ENCODE measurements at regions not wholly inside any gene's neighbourhood (a gene's known extent, or its start where the extent isn't known, plus 50 kb on each side); places are given as distances from the start of the nearest gene placed in this dataset.
A peak's percentile ranks its signal among the peaks of the same experiment; 100 is the strongest.

DNA sequence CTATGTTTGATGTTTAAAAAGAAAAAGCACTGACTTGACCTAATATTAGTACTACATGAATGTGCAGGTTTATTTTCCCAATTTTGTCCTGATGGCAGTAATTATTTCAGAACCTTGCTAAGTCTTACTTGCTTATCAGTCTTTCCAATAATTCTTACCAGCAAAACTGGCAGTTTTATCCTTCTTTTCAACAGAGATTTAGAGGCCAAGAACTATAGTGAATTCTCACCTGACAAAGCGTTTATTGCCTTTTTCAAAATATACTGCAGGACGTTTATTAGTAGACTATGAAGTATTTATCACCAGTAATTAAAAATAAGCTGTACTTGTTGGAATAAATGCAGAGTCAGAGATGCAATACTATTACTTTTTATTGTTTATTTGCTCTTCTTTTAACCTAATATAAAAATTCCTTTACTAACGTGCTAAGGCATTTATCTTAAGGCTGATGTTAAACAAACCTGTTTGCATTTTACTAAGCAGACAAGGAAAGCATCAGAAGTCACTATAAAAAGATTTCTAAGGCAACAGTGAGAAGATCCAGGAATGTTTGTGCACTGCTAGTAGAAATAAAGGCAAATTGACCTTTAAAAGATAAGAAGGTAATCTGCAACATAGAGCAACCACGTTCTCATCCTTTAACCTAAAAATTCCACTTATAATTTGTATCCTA, 80.3 kb upstream of the NOCT start:
- DNase-seq (ENCODE audit: low read depth, low spot score): no peak
- no peak overlapping the region for H3K4me3 ChIP-seq (ENCODE audit: low read length)

DNA sequence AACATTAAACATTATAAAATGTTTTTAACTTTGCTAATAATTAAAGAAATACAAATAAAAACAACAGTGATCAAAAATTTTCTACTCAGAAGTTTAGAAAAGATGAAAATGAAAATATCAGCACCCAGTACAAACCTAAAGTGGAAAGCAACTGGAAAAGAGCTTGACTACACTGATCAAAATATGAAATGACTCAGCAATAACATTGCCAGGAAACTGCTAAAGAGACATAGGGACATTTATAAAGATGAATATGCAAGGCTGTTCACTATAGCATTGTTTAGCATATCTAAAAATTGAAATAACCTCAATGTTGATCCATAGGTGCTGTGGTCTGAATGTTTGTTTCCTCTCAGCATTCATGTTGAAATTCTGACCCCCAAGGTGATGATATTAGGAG, 88.5 kb upstream of the NOCT start:
- no peak for DNase-seq (ENCODE audit: low read depth, low spot score)
- H3K4me3 ChIP-seq (ENCODE audit: low read length): no peak overlapping the region

DNA sequence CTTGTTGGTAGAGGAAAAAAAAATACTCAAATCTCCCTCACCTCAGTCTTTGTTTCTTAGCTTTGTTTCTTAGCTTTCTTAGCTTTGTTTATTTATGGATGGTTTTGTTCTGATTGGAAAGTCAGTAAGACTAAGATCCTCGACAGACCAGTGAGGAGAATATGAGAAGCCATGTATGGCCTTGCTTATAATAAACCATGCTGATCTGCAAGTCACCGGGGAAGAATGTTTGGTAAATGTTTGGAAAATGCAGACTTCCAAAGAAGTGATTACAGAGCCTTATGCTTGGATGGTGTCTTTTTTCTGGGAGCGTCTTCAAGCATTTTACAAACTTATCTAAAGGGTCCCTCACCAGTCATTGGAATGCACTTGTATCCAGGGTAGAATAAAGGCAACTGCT, 90.1 kb upstream of the NOCT start:
- no peak for DNase-seq (ENCODE audit: low read depth, low spot score)

GRCh38 chr4:138919094-138919936, 96.3 kb upstream of the NOCT start:
- H3K4me3 ChIP-seq (ENCODE audit: low read length): no peak overlapping the region
- DNase-seq (ENCODE audit: low read depth, low spot score): peak; percentile 20

More for the DNA sequence above, 90.1 kb upstream of the NOCT start:
- H3K4me3 ChIP-seq (ENCODE audit: low read length): no peak overlapping the region

DNA sequence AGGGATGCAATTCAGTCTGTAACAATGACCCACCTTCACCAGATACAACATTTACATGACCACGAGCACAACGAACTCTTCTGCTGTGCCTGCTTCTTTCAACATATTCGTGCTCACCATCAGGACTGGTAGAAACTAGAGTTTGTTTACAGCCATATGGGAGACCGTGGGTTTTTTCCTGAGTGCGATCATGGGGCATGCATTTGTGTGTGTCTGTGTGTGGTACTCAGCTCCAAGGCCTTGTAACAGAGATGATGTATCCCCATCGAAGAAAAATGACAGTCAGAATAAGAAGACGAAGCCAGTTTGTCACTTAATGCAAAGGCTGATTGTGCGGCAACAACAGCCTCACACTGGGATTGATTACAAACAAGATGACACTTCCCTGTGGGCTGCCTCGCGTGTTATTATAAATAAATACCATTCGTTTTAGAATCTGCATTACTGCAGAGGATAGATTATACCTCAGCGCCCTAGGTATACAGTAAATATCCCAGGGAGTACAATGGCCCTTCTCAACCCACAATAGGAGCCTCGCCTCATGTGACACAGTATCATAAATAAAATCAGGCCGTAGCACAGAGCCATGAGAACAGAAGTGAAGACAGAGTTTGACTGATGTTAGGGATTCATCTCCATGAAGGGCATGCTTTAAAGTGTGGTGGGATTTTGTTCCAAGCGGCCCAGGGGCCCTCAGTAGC, 97.3 kb upstream of the NOCT start:
- no peak for DNase-seq (ENCODE audit: low read depth, low spot score)
- no peak overlapping the region for H3K4me3 ChIP-seq (ENCODE audit: low read length)

- H3K4me3 ChIP-seq (ENCODE audit: low read length): no peak overlapping the region
- DNase-seq (ENCODE audit: low read depth, low spot score): no peak
Measured at GRCh38 chr4:138916763-138917162, 98.8 kb upstream of the NOCT start.

DNA sequence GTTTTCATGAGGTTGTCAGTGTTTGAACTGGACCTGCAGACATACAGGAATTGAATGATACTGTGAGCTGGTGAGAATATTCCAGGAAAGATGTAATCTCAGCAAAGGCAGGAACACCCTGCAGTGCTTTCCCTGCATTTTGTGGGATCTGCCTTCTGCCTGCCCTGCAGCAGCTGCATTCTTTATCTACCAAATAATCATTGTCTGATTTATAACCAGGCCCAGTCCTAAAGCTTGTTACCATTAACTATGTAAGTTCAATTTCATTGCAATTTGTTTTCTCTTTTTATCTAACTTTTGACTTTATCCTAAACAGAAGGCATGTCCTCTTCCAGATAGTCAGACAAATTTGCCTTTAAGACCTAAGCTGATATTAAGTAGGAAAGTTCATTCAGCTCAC, 99.8 kb upstream of the NOCT start:
- no peak overlapping the region for H3K4me3 ChIP-seq (ENCODE audit: low read length)
- no peak for DNase-seq (ENCODE audit: low read depth, low spot score)

DNA sequence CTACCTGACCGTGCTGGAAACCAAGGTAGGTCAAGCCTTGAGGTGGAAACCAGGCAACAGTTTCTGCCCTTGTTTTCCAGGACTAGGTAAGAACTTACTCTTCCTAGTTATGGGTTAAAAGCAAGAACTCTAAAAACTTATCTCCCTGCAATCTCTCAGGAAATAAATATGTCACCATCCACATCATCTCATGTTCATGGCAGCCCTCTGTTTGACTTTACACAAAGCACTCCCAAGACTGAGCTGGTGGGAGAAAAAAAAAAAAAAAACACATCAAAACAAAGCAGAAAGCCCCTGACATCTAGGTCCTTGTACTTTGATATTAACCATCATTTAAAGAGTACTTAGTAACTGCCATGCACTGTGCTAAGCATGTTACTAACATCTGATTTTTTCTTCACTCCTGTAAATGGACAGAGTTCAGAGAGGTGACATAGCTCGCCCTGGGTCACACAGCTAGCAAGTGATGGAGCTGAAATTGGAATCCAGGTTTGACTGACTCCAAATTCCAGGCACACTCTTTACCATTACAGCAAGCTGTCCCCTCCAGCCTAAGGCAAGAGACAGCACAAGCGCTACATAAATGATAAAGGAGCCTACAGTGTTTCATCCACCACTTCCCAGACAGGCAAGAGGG, 102.8 kb upstream of the NOCT start:
- DNase-seq (ENCODE audit: low read depth, low spot score): no peak
- no peak overlapping the region for H3K4me3 ChIP-seq (ENCODE audit: low read length)

GRCh38 chr4:138911909-138912703, 103.5 kb upstream of the NOCT start:
- no peak for DNase-seq (ENCODE audit: low read depth, low spot score)
- no peak overlapping the region for H3K4me3 ChIP-seq (ENCODE audit: low read length)

GRCh38 chr4:138910914-138911336, 104.7 kb upstream of the NOCT start:
- no peak for DNase-seq (ENCODE audit: low read depth, low spot score)
- H3K4me3 ChIP-seq (ENCODE audit: low read length): no peak overlapping the region

- DNase-seq (ENCODE audit: low read depth, low spot score): no peak
- no peak overlapping the region for H3K4me3 ChIP-seq (ENCODE audit: low read length)
Measured at GRCh38 chr4:138910195-138910913, 105.2 kb upstream of the NOCT start.

GRCh38 chr4:138909587-138909986, 106.0 kb upstream of the NOCT start:
- no peak overlapping the region for H3K4me3 ChIP-seq (ENCODE audit: low read length)
- DNase-seq (ENCODE audit: low read depth, low spot score): no peak

- no peak for DNase-seq (ENCODE audit: low read depth, low spot score)
- H3K4me3 ChIP-seq (ENCODE audit: low read length): no peak overlapping the region
Measured at GRCh38 chr4:138908134-138908533, 107.4 kb upstream of the NOCT start.

GRCh38 chr4:138907174-138907573, 108.4 kb upstream of the NOCT start:
- DNase-seq (ENCODE audit: low read depth, low spot score): no peak
- H3K4me3 ChIP-seq (ENCODE audit: low read length): no peak overlapping the region

- no peak for DNase-seq (ENCODE audit: low read depth, low spot score)
Measured at GRCh38 chr4:138904793-138905192, 110.8 kb upstream of the NOCT start.

GRCh38 chr4:138903185-138903584, 112.4 kb upstream of the NOCT start:
- no peak overlapping the region for H3K4me3 ChIP-seq (ENCODE audit: low read length)
- no peak for DNase-seq (ENCODE audit: low read depth, low spot score)

More at GRCh38 chr4:138904793-138905192, 110.8 kb upstream of the NOCT start:
- H3K4me3 ChIP-seq (ENCODE audit: low read length): no peak overlapping the region

- no peak for DNase-seq (ENCODE audit: low read depth, low spot score)
- H3K4me3 ChIP-seq (ENCODE audit: low read length): no peak overlapping the region
Measured at GRCh38 chr4:138902705-138903104, 112.9 kb upstream of the NOCT start.

- DNase-seq (ENCODE audit: low read depth, low spot score): no peak
- H3K4me3 ChIP-seq (ENCODE audit: low read length): no peak overlapping the region
Measured at GRCh38 chr4:138901177-138901576, 114.4 kb upstream of the NOCT start.

All from Jurkat, Clone E6-1 (cell line).